ENCODE measurements at regions not wholly inside any gene's neighbourhood (a gene's known extent, or its start where the extent isn't known, plus 50 kb on each side); places are given as distances from the start of the nearest gene placed in this dataset.

DNA sequence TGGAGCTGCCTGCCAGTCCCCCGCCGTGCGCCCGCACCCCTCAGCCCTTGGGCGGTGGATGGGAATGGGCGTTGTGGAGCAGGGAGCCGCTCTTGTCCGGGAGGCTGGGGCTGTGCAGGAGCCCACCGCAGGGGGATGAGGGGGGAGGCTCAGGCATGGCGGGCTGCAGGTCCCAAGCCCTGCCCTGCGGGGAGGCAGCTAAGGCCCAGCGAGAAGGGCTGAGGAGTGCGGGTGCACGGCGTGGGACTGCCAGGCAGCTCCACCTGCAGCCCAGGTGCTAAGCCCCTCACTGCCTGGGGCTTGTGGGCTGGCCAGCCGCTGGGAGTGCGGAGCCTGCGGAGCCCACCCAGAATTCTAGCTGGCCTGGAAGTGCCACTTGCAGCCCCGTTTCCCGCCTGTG, 991.7 kb upstream of the ARRDC3 start:
- Histone ChIP-seq H3K9me3 (ENCODE audit: insufficient read depth, low read length) (no peaks in the 10 kb centered on the region), H2AFZ (ENCODE audit: low read depth, low read length) (no peak overlapping the region), H3K4me3 (ENCODE audit: low read length) (no peak overlapping the region), H4K20me1 (ENCODE audit: insufficient read depth, low read length) (no peaks in the 10 kb centered on the region), H3K4me1 (ENCODE audit: low read length) (no peaks in the 10 kb centered on the region), H3K9ac (ENCODE audit: low read length) (no peak overlapping the region), H3K36me3 (replicated peaks; ENCODE audit: low read depth, low read length) (no peaks in the 10 kb centered on the region), H3K79me2 (ENCODE audit: low read length) (no peaks in the 10 kb centered on the region), H3K27ac (ENCODE audit: low read length) (no peak overlapping the region), H3K27me3 (ENCODE audit: low read depth, low read length) (no peaks in the 10 kb centered on the region), H3K4me2 (ENCODE audit: low read length) (no peak overlapping the region)
- TF ChIP-seq, protein P1, sequence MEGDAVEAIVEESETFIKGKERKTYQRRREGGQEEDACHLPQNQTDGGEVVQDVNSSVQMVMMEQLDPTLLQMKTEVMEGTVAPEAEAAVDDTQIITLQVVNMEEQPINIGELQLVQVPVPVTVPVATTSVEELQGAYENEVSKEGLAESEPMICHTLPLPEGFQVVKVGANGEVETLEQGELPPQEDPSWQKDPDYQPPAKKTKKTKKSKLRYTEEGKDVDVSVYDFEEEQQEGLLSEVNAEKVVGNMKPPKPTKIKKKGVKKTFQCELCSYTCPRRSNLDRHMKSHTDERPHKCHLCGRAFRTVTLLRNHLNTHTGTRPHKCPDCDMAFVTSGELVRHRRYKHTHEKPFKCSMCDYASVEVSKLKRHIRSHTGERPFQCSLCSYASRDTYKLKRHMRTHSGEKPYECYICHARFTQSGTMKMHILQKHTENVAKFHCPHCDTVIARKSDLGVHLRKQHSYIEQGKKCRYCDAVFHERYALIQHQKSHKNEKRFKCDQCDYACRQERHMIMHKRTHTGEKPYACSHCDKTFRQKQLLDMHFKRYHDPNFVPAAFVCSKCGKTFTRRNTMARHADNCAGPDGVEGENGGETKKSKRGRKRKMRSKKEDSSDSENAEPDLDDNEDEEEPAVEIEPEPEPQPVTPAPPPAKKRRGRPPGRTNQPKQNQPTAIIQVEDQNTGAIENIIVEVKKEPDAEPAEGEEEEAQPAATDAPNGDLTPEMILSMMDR (IDR thresholded peaks at IDR 0.05; ENCODE audit: low read depth, low read length) = no peak
- TF ChIP-seq EZH2phosphoT487 (IDR thresholded peaks at IDR 0.05; ENCODE audit: low read depth) = no peak

DNA sequence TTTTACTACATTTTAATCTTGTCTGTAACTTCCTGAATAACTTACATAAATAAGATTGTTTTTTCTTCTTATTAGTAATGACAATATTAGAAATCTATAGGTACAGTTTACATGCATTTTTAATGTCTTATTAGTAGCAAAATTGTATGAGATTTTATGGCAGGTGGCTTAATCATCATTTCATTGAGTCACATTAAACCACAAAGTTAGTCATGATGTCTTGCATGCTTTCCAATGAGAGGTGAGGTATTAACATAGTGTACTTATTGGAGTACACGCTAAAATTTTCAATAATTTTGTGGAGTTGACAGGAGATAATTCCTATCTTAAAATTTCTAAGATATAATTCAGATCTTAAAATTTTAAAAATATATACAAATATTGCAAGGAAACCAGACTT, 989.6 kb upstream of the ARRDC3 start:
- Histone ChIP-seq H3K27me3 (ENCODE audit: low read depth, low read length) (no peaks in the 10 kb centered on the region), H4K20me1 (ENCODE audit: insufficient read depth, low read length) (no peaks in the 10 kb centered on the region), H3K79me2 (ENCODE audit: low read length) (no peaks in the 10 kb centered on the region), H3K4me1 (ENCODE audit: low read length) (no peaks in the 10 kb centered on the region), H3K9me3 (ENCODE audit: insufficient read depth, low read length) (no peaks in the 10 kb centered on the region), H2AFZ (ENCODE audit: low read depth, low read length) (no peak overlapping the region), H3K27ac (ENCODE audit: low read length) (no peak overlapping the region), H3K4me2 (ENCODE audit: low read length) (no peak overlapping the region), H3K4me3 (ENCODE audit: low read length) (no peak overlapping the region), H3K9ac (ENCODE audit: low read length) (no peak overlapping the region), H3K36me3 (replicated peaks; ENCODE audit: low read depth, low read length) (no peaks in the 10 kb centered on the region)
- TF ChIP-seq, protein P1 (IDR thresholded peaks at IDR 0.05; ENCODE audit: low read depth, low read length) = no peak
- TF ChIP-seq EZH2phosphoT487 (IDR thresholded peaks at IDR 0.05; ENCODE audit: low read depth) = no peak

DNA sequence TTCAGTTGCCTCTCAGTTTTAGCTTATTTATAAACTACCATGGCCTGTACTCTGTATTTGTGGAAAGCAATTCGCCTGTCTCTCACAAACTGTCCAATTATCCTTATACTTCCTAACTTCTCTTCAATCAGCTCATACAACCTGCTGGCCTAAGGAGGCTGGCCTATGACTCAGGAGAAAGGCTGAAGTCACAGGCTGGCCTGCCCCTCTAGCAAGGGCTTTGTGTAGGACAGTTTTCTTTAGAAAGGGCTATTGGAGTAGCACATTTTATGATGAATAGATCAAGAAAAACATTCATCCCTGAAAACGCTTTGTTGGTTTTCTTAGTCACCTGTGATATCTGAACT, 988.7 kb upstream of the ARRDC3 start:
- no peak overlapping the region for H3K4me3 ChIP-seq (ENCODE audit: low read length)
- H3K27ac ChIP-seq (ENCODE audit: low read length) = no peak overlapping the region
- H3K27me3 ChIP-seq (ENCODE audit: low read depth, low read length) = no peaks in the 10 kb centered on the region
- TF ChIP-seq, protein P1 (IDR thresholded peaks at IDR 0.05; ENCODE audit: low read depth, low read length) = no peak
- no peak for TF ChIP-seq EZH2phosphoT487 (IDR thresholded peaks at IDR 0.05; ENCODE audit: low read depth)
- no peaks in the 10 kb centered on the region for H3K4me1 ChIP-seq (ENCODE audit: low read length)
- H3K36me3 ChIP-seq (replicated peaks; ENCODE audit: low read depth, low read length) = no peaks in the 10 kb centered on the region
- H3K79me2 ChIP-seq (ENCODE audit: low read length) = no peaks in the 10 kb centered on the region
- H4K20me1 ChIP-seq (ENCODE audit: insufficient read depth, low read length) = no peaks in the 10 kb centered on the region
- no peak overlapping the region for H3K9ac ChIP-seq (ENCODE audit: low read length)
- H2AFZ ChIP-seq (ENCODE audit: low read depth, low read length) = no peak overlapping the region
- H3K4me2 ChIP-seq (ENCODE audit: low read length) = no peak overlapping the region
- no peaks in the 10 kb centered on the region for H3K9me3 ChIP-seq (ENCODE audit: insufficient read depth, low read length)

DNA sequence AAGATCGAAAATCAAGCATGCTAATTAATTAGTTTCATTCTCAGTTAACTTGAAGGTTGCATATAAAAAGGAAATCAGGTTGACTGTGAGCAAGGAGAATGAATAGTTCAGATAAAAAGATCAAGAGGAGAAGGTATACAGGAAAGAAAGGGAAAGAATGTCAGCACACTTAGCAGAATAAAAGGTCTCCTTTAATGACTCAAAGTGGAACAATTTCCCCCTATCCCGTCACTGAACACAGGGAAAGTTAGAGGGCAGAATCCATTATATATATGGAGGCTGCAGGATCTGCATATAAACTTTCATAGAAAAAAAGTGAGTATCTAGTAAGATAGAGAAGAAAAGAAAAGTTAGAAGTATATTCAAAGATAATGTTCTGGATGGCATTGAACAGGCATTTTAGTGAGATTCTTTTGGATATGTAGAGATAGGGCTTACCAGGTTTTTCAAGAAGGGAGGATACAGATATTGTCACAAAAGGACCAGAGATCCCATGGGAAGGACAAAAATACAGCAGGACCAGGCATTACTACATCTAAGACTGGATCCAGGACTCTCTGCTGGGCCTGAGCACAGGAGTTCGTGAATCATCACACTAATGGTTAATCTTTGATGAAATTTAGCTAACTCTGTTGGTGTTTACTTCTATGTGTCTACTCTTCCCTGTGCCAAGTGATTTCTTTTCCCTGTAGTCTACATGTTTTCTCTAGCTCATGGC, 988.2 kb upstream of the ARRDC3 start:
- Histone ChIP-seq H4K20me1 (ENCODE audit: insufficient read depth, low read length) (no peaks in the 10 kb centered on the region), H3K27me3 (ENCODE audit: low read depth, low read length) (no peaks in the 10 kb centered on the region), H3K4me3 (ENCODE audit: low read length) (no peak overlapping the region), H3K36me3 (replicated peaks; ENCODE audit: low read depth, low read length) (no peaks in the 10 kb centered on the region), H3K9me3 (ENCODE audit: insufficient read depth, low read length) (no peaks in the 10 kb centered on the region), H3K79me2 (ENCODE audit: low read length) (no peaks in the 10 kb centered on the region), H3K27ac (ENCODE audit: low read length) (no peak overlapping the region), H3K4me1 (ENCODE audit: low read length) (no peaks in the 10 kb centered on the region), H3K4me2 (ENCODE audit: low read length) (no peak overlapping the region), H2AFZ (ENCODE audit: low read depth, low read length) (no peak overlapping the region), H3K9ac (ENCODE audit: low read length) (no peak overlapping the region)
- TF ChIP-seq, protein P1 (IDR thresholded peaks at IDR 0.05; ENCODE audit: low read depth, low read length) = no peak
- TF ChIP-seq EZH2phosphoT487 (IDR thresholded peaks at IDR 0.05; ENCODE audit: low read depth) = no peak

All from OCI-LY3 (cell line).